Ectodermal cell (in vitro differentiated cells): ENCODE measurements at regions not wholly inside any gene's neighbourhood (a gene's known extent, or its start where the extent isn't known, plus 50 kb on each side); places are given as distances from the start of the nearest gene placed in this dataset.
"Not testable (repeated sequence)": the region's sequence is repeated elsewhere in the genome, so short reads cannot be mapped to it uniquely, and the experiment has no call there.

Experiments used
- H3K27ac ChIP-seq: 2 replicates; pipeline ENCODE4 v1.7.0; 2013; ENCODE audit warnings: mild to moderate bottlenecking, low read depth, low read length; ENCODE audit not compliant: insufficient read depth, poor library complexity, severe bottlenecking
- H3K27me3 ChIP-seq: 2 replicates; pipeline ENCODE4 v1.7.0; 2013; ENCODE audit warnings: mild to moderate bottlenecking, low read length; ENCODE audit not compliant: insufficient read depth, control insufficient read depth, poor library complexity, severe bottlenecking
- H3K36me3 ChIP-seq: one replicate; pipeline ENCODE4 v1.7.0; 2013; ENCODE audit warnings: low read length; ENCODE audit not compliant: control insufficient read depth, insufficient read depth
- H3K4me1 ChIP-seq: one replicate; pipeline ENCODE4 v1.7.0; 2013; ENCODE audit warnings: low read length; ENCODE audit not compliant: control insufficient read depth, insufficient read depth
- H3K4me3 ChIP-seq: 2 replicates; pipeline ENCODE4 v1.7.0; 2013; ENCODE audit warnings: low read depth, low read length, control low read depth; ENCODE audit not compliant: insufficient read depth
- H3K9me3 ChIP-seq: 2 replicates; pipeline ENCODE4 v1.7.0; 2013; ENCODE audit warnings: mild to moderate bottlenecking, low read length, moderate library complexity; ENCODE audit not compliant: control insufficient read depth
- WGBS, 2 experiments: methylation state at CpG; one replicate each; pipeline ENCODE4 v1.1.7; 2013; ENCODE audit warnings: missing lambda C conversion rate in 2 of 2; 5-methylcytosine and 5-hydroxymethylcytosine counted together

DNA sequence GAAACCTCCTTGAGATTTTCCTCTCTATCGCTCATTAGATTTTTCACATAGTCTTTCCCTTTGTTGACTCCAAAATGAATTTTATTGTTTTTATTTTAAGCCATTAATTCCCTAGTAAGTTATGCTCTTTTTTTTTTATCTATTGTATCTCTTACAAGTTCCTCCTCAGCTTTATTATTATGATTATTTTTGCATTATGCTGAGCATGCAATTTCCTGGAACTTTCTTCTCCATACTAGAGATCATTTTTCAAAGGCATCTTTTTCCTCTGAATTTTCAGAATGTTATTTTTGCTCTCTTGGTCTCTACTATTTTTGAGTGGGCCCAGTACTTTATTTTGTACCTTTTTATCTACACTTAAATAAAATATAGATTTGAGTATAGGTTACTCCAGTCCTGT, 376.6 kb upstream of the SEMA6A start:
- no peaks in the 10 kb centered on the region for H3K27me3 ChIP-seq
- 100% methylated on average over 1 of the region's 1 CpG; no CpG with 5 or more reads in 1 of the 2 experiments for WGBS, 2 experiments
- no peak overlapping the region for H3K27ac ChIP-seq
- no peaks in the 10 kb centered on the region for H3K4me1 ChIP-seq
- no peak overlapping the region for H3K4me3 ChIP-seq
- no peaks in the 10 kb centered on the region for H3K9me3 ChIP-seq
- H3K36me3 ChIP-seq, result no peaks in the 10 kb centered on the region

DNA sequence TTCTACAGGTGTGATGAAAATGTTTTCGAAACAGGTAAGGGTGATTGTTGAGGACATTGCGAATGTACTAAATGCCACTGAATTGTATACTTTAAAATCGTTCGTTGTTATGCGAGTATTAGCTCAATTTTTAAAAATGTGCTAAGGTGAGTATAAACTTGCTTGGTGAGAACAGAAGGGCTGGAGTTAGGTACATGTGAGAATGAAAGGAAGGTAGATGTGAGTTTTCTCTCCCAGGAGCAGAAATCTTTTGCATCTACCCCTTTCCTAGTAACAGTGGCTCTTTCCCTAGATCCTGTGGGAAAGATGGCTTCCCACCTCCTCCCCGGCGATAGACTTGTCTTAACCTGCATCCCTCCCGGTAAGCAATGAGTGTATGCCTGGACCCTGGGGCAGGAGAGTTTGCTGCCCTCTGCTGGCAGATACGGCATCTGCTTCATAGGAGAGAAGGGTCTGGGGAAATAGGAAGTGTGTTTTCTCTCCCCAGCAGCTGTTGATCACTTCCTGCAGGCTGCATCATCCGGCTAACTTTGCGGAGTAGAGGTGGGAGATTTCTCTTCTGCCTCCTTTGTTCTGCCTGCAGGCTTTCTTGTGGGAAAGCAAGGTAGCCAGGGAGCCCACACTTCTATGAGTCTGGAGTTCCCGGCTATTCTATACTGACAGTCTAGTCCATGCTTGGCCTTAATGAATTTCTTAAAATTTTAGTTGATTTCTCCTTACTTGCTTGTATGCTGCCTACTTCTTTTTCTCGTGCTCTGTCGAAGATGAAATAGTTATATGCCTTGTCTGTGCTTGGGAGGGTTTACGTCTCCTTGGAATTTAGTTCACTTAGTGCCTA, 373.3 kb upstream of the SEMA6A start:
- no peaks in the 10 kb centered on the region for H3K36me3 ChIP-seq
- 78 to 82% methylated on average over 15 of the region's 15 CpGs for WGBS, 2 experiments

DNA sequence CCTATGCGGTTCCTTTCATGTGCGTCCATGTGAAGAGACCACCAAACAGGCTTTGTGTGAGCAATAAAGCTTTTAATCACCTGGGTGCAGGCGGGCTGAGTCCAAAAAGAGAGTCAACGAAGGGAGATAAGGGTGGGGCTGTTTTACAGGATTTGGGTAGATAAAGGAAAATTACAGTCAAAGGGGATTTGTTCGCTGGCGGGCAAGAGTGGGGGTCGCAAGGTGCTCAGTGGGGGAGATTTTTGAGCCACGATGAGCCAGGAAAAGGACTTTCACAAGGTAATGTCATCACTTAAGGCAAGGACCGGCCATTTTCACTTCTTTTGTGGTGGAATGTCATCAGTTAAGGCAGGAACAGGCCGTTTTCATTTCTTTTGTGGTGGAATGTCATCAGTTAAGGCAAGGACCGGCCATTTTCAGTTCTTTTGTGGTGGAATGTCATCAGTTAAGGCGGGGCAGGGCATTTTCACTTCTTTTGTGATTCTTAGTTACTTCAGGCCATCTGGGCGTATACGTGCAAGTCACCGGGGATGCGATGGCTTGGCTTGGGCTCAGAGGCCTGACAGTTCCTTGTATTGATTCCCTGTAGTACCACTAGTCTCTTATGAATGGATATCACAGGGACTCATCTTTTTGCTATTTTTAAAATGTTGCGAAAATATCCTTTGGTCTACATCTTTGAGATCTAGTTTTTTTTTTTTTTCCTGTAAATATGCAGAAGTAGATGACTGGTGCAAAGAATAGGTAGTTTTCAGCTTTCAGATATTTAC, 371.2 kb upstream of the SEMA6A start:
- not testable (repeated sequence) for H3K27me3 ChIP-seq, H3K4me1 ChIP-seq, H3K36me3 ChIP-seq, H3K27ac ChIP-seq, H3K4me3 ChIP-seq, H3K9me3 ChIP-seq
- WGBS, 2 experiments, result 63 to 70% methylated on average over 17 of the region's 17 CpGs

More for the DNA sequence above, 373.3 kb upstream of the SEMA6A start:
- Histone ChIP-seq H3K4me1 (no peaks in the 10 kb centered on the region), H3K27me3 (no peaks in the 10 kb centered on the region), H3K9me3 (no peaks in the 10 kb centered on the region), H3K27ac (no peak overlapping the region), H3K4me3 (no peak overlapping the region)

DNA sequence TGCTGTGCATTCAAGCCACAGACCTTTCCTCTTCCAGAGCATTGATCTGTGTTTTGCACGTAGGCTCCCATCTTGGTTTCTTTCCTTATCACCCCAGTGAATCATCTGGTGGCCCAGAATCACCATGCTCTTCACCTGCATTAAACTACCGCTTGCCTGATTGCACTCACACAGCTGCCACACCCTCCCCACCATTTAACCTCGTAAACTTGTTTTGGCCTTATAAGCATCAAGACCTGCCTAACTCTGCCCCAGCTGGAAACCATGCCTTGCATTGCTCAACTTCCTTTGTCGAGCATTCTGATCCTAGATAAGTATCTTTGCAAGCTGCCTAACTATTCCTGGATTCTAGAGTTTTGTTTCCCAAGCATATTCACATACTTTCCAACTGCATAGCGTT, 369.6 kb upstream of the SEMA6A start:
- WGBS, 2 experiments, result 76 to 78% methylated on average over 5 of the region's 5 CpGs
- H3K36me3 ChIP-seq, result no peaks in the 10 kb centered on the region
- no peaks in the 10 kb centered on the region for H3K27me3 ChIP-seq
- H3K4me3 ChIP-seq, result no peak overlapping the region
- H3K9me3 ChIP-seq, result no peaks in the 10 kb centered on the region
- no peak overlapping the region for H3K27ac ChIP-seq
- no peaks in the 10 kb centered on the region for H3K4me1 ChIP-seq

DNA sequence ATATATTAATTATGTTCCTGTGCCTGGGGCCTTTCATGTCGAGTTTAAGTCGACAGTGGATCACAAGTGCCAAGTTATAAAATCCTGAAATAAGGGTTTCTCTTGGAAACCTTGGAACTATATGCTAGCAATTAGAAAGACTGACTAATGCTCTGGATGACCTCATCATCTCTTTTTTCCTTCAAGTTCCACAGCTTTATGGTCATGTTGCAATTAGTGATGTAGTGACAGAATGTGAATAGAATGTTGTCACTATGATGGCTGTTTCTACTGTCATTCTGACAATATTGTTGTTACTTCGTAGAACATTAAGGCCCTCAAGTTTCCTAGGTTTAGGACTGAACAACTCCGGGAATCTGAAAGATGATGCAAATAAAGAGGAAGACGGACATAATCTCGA, 368.0 kb upstream of the SEMA6A start:
- no peak overlapping the region for H3K4me3 ChIP-seq
- 88 to 98% methylated on average over 5 to 6 of the region's 6 CpGs for WGBS, 2 experiments
- H3K36me3 ChIP-seq, result no peaks in the 10 kb centered on the region
- H3K9me3 ChIP-seq, result no peaks in the 10 kb centered on the region
- H3K27me3 ChIP-seq, result no peaks in the 10 kb centered on the region
- no peak overlapping the region for H3K27ac ChIP-seq
- peaks cover 5% of the 10 kb centered on the region for H3K4me1 ChIP-seq

DNA sequence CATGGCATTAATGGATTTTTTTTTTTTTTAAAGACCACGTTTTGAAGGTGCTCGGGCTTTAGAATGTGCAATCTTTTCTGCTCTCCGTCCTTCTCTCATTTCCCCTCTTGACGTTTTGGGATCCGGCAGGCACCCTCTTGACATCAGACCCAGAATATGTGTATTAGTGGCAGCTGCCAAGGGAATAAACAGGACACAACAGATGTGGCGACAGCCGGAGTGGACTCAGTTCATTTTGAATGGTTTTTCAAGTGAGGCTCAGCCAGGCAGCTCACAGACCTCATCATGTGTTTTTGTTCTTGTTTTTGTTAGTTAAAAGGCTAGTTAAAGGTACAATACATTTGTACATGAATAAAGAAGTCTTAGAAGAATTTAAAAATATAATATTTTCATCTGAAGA, 365.0 kb upstream of the SEMA6A start:
- no peaks in the 10 kb centered on the region for H3K27me3 ChIP-seq
- peaks cover 5% of the 10 kb centered on the region for H3K4me1 ChIP-seq
- H3K9me3 ChIP-seq, result no peaks in the 10 kb centered on the region
- 71% methylated on average over 7 of the region's 7 CpGs for WGBS, 2 experiments
- H3K27ac ChIP-seq, result no peak overlapping the region
- no peak overlapping the region for H3K4me3 ChIP-seq
- H3K36me3 ChIP-seq, result no peaks in the 10 kb centered on the region

DNA sequence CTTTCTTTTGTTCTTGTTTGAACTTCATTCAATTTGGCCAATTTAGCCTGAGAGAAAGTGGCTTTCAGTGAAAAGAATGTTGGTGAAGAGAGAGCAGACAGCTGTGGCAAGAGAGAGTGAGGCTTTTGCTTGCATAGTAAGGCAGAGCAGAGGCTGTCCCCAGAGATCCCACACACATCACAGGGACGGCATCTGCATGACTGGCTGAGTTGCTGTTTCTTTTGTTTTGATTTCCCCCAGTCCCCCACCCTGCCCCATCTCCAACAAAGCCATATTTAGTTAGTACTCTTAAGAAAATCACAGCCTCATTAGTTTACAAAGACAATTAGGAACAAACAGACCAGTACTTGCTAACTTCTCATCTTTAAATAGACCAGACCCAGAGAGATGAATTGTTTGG, 363.9 kb upstream of the SEMA6A start:
- Histone ChIP-seq H3K4me3 (no peak overlapping the region), H3K36me3 (no peaks in the 10 kb centered on the region), H3K9me3 (no peaks in the 10 kb centered on the region), H3K27ac (no peak overlapping the region), H3K4me1 (peaks cover 5% of the 10 kb centered on the region), H3K27me3 (no peaks in the 10 kb centered on the region)
- 0% methylated on average over 1 of the region's 1 CpG for WGBS, 2 experiments

DNA sequence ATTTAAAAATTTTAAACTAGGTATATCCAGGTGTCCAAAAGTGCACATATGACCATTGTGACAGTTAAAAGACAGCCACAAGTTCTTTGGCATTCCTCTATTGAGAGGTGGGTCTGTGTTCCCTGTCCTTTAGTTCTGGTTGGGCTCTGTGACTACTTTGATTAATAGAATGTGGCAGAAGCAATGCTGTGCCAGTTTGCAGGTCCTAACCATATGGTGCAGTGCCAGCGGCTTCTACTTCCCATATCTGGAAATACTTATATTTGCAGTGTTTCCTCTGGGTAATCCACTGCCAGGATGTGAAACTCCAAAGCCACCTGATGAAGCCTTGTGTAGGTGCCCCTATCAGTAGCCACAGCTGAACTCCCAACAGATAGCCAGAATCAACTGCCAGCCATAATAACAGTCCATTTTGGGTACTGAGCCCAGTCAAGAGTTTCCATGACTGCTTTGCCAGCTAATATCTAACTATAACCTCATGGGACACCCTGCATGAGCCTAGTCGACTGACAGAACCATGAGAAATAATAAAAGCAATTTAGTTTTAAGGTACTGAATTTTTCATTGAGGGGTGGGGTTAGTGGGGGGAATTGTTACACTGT, 361.0 kb upstream of the SEMA6A start:
- H3K36me3 ChIP-seq, result no peaks in the 10 kb centered on the region
- no peak overlapping the region for H3K4me3 ChIP-seq
- H3K27me3 ChIP-seq, result no peaks in the 10 kb centered on the region
- WGBS, 2 experiments, result 94 to 96% methylated on average over 2 of the region's 2 CpGs
- H3K9me3 ChIP-seq, result no peaks in the 10 kb centered on the region
- no peak overlapping the region for H3K27ac ChIP-seq
- H3K4me1 ChIP-seq, result peaks cover 5% of the 10 kb centered on the region

DNA sequence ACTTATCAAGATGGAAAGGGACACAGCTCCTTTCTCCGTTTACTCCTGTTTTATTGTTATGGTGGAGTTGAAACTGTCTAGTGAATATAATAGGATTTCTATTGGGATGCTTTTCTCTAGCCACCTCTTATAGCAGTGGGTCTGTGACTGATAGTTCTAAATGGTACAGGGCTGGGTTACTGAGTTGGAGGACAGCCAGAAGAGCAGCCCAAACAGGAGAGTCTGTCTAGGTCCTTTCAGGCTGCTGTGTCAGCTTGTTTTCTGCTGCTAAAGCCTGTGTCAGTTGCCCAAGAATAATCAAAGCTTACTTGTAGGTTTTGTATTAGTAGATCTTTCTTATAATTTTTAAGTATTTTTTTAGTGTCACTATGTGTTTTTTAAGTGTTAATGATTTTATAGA, 356.0 kb upstream of the SEMA6A start:
- no peaks in the 10 kb centered on the region for H3K9me3 ChIP-seq
- H3K4me3 ChIP-seq, result no peak overlapping the region
- H3K27me3 ChIP-seq, result no peaks in the 10 kb centered on the region
- WGBS, 2 experiments, result 100% methylated on average over 1 of the region's 1 CpG
- H3K4me1 ChIP-seq, result no peaks in the 10 kb centered on the region
- no peak overlapping the region for H3K27ac ChIP-seq
- H3K36me3 ChIP-seq, result no peaks in the 10 kb centered on the region

DNA sequence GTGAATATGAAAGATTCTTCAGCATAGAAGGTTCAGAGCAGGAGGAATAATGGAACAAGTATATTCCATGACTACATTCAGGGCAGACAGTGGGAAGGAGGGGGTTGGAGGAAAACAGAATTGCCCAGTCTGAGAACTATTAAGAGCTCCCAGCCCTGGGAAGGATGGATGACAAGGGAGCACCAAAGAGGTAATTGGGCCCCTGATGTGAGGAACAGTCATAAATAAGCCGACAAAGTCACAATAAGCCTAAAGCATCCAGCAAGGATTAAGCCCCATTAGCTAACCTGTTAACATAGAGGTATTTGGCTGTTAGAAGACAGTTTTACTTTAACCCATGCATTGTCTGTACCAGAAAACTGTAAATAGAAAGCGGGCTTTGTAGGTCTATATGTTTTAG, 348.7 kb upstream of the SEMA6A start:
- Histone ChIP-seq H3K27me3 (no peaks in the 10 kb centered on the region), H3K4me1 (peaks cover 8% of the 10 kb centered on the region), H3K27ac (no peak overlapping the region), H3K36me3 (no peaks in the 10 kb centered on the region), H3K9me3 (no peaks in the 10 kb centered on the region), H3K4me3 (no peak overlapping the region)
- 55 to 100% methylated on average over 1 to 2 of the region's 2 CpGs for WGBS, 2 experiments
